HL-60 (cell line): ENCODE measurements at regions not wholly inside any gene's neighbourhood (a gene's known extent, or its start where the extent isn't known, plus 50 kb on each side); places are given as distances from the start of the nearest gene placed in this dataset.

Source experiments
- TF ChIP-seq, protein P1 (sequence below): IDR thresholded peaks from 2 replicates; pipeline ENCODE4 v1.6.1; 2012; ENCODE audit warnings: low read depth; ENCODE audit not compliant: insufficient replicate concordance
- TF ChIP-seq, protein P2 (sequence below): IDR thresholded peaks from one replicate; pipeline ENCODE4 v1.5.1; 2011; ENCODE audit warnings: low read length, control low read depth, inconsistent platforms; ENCODE audit not compliant: insufficient read depth

DNA sequence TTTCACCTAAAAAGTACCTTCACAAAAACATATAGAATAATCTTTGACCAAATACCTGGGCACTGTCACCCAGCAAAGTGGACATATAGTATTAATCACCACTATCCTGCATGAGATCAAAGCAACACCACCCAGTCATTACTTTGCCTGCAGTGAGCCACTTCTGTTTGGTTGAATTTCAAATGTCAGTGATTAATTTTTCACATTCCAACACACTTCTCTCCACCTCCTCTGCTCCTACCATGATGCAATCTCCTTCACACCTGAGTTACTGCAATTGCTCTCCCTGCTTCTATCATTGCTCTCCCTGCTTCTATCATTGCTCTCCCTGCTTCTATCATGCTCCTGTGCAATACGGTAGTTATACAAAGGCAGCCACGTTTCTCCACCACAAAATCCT, 106.1 kb upstream of the NETO1 start:
- TF ChIP-seq, protein P1, sequence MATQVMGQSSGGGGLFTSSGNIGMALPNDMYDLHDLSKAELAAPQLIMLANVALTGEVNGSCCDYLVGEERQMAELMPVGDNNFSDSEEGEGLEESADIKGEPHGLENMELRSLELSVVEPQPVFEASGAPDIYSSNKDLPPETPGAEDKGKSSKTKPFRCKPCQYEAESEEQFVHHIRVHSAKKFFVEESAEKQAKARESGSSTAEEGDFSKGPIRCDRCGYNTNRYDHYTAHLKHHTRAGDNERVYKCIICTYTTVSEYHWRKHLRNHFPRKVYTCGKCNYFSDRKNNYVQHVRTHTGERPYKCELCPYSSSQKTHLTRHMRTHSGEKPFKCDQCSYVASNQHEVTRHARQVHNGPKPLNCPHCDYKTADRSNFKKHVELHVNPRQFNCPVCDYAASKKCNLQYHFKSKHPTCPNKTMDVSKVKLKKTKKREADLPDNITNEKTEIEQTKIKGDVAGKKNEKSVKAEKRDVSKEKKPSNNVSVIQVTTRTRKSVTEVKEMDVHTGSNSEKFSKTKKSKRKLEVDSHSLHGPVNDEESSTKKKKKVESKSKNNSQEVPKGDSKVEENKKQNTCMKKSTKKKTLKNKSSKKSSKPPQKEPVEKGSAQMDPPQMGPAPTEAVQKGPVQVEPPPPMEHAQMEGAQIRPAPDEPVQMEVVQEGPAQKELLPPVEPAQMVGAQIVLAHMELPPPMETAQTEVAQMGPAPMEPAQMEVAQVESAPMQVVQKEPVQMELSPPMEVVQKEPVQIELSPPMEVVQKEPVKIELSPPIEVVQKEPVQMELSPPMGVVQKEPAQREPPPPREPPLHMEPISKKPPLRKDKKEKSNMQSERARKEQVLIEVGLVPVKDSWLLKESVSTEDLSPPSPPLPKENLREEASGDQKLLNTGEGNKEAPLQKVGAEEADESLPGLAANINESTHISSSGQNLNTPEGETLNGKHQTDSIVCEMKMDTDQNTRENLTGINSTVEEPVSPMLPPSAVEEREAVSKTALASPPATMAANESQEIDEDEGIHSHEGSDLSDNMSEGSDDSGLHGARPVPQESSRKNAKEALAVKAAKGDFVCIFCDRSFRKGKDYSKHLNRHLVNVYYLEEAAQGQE: no peak
- TF ChIP-seq, protein P2, sequence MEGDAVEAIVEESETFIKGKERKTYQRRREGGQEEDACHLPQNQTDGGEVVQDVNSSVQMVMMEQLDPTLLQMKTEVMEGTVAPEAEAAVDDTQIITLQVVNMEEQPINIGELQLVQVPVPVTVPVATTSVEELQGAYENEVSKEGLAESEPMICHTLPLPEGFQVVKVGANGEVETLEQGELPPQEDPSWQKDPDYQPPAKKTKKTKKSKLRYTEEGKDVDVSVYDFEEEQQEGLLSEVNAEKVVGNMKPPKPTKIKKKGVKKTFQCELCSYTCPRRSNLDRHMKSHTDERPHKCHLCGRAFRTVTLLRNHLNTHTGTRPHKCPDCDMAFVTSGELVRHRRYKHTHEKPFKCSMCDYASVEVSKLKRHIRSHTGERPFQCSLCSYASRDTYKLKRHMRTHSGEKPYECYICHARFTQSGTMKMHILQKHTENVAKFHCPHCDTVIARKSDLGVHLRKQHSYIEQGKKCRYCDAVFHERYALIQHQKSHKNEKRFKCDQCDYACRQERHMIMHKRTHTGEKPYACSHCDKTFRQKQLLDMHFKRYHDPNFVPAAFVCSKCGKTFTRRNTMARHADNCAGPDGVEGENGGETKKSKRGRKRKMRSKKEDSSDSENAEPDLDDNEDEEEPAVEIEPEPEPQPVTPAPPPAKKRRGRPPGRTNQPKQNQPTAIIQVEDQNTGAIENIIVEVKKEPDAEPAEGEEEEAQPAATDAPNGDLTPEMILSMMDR: no peak
